ENCODE measurements at regions not wholly inside any gene's neighbourhood (a gene's known extent, or its start where the extent isn't known, plus 50 kb on each side); places are given as distances from the start of the nearest gene placed in this dataset.

GRCh38 chr4:17134565-17134964 lies 236.1 kb upstream of the LDB2 start:
- TF ChIP-seq CTCF (IDR thresholded peaks at IDR 0.05) = no peak
- Histone ChIP-seq H3K9me3 (peaks cover 10% of the 10 kb centered on the region), H3K27me3 (ENCODE audit: insufficient read depth in 3 of 3, low read length in 2 of 3) (no peaks in the 10 kb centered on the region), H3K27ac (no peak overlapping the region), H3K36me3 (ENCODE audit: insufficient read depth in 1 of 2, low read depth in 1 of 2) (no peaks in the 10 kb centered on the region), H3K4me3 (no peak overlapping the region), H3K4me1 (no peaks in the 10 kb centered on the region)
- intact Hi-C loops (cut with DNase I) = no loop called here
- DNase-seq (no peak), ATAC-seq (no peak)

GRCh38 chr4:17134100-17134499 lies 235.7 kb upstream of the LDB2 start:
- H3K4me1 ChIP-seq = no peaks in the 10 kb centered on the region
- ATAC-seq = no peak
- H3K36me3 ChIP-seq (ENCODE audit: insufficient read depth in 1 of 2, low read depth in 1 of 2) = no peaks in the 10 kb centered on the region
- H3K9me3 ChIP-seq = peaks cover 10% of the 10 kb centered on the region
- no peak overlapping the region for H3K27ac ChIP-seq
- TF ChIP-seq CTCF (IDR thresholded peaks at IDR 0.05) = no peak
- H3K4me3 ChIP-seq = no peak overlapping the region
- no peaks in the 10 kb centered on the region for H3K27me3 ChIP-seq (ENCODE audit: insufficient read depth in 3 of 3, low read length in 2 of 3)
- no peak for DNase-seq
- intact Hi-C loops (cut with DNase I) = no loop called here
- WGBS, 3 donors = 63 to 73% (median 64%) methylated on average over 3 of the region's 3 CpGs

- H3K36me3 ChIP-seq (ENCODE audit: insufficient read depth in 1 of 2, low read depth in 1 of 2) = no peaks in the 10 kb centered on the region
- H3K4me3 ChIP-seq = no peak overlapping the region
- H3K4me1 ChIP-seq = no peaks in the 10 kb centered on the region
- H3K9me3 ChIP-seq = no peaks in the 10 kb centered on the region
- no peak overlapping the region for H3K27ac ChIP-seq
- no peak for TF ChIP-seq CTCF (IDR thresholded peaks at IDR 0.05)
- DNase-seq (no peak), ATAC-seq (no peak)
- 83 to 92% (median 85%) methylated on average over 2 of the region's 2 CpGs for WGBS, 3 donors
- intact Hi-C loops (cut with DNase I) = no loop called here
- H3K27me3 ChIP-seq (ENCODE audit: insufficient read depth in 3 of 3, low read length in 2 of 3) = no peaks in the 10 kb centered on the region
Observed at GRCh38 chr4:17132226-17132625, 233.8 kb upstream of the LDB2 start.

- ATAC-seq = no peak
- Histone ChIP-seq H3K27ac (no peak overlapping the region), H3K9me3 (no peaks in the 10 kb centered on the region), H3K4me1 (no peaks in the 10 kb centered on the region), H3K36me3 (ENCODE audit: insufficient read depth in 1 of 2, low read depth in 1 of 2) (no peaks in the 10 kb centered on the region), H3K4me3 (no peak overlapping the region), H3K27me3 (ENCODE audit: insufficient read depth in 3 of 3, low read length in 2 of 3) (no peaks in the 10 kb centered on the region)
- no peak for TF ChIP-seq CTCF (IDR thresholded peaks at IDR 0.05)
- intact Hi-C loops (cut with DNase I) = no loop called here
- no peak for DNase-seq
- 57 to 62% (median 61%) methylated on average over 2 of the region's 2 CpGs for WGBS, 3 donors
Observed at GRCh38 chr4:17128268-17128667, 229.8 kb upstream of the LDB2 start.

- H3K9me3 ChIP-seq = no peaks in the 10 kb centered on the region
- no peaks in the 10 kb centered on the region for H3K27me3 ChIP-seq (ENCODE audit: insufficient read depth in 3 of 3, low read length in 2 of 3)
- DNase-seq (no peak), ATAC-seq (no peak)
- H3K4me3 ChIP-seq = no peak overlapping the region
- no peaks in the 10 kb centered on the region for H3K4me1 ChIP-seq
- no peak for TF ChIP-seq CTCF (IDR thresholded peaks at IDR 0.05)
- WGBS, 3 donors = 94 to 97% (median 96%) methylated on average over 1 of the region's 1 CpG
- no peak overlapping the region for H3K27ac ChIP-seq
- intact Hi-C loops (cut with DNase I) = no loop called here
- no peaks in the 10 kb centered on the region for H3K36me3 ChIP-seq (ENCODE audit: insufficient read depth in 1 of 2, low read depth in 1 of 2)
Observed at GRCh38 chr4:17126321-17126966, 228.0 kb upstream of the LDB2 start.
